ENCODE measurements at regions not wholly inside any gene's neighbourhood (a gene's known extent, or its start where the extent isn't known, plus 50 kb on each side); places are given as distances from the start of the nearest gene placed in this dataset.

- TF ChIP-seq CTCF (IDR thresholded peaks at IDR 0.05 in 4 of 5, conservative IDR thresholded peaks at IDR 0.05 in 1 of 5) = no peak
- no peak for TF ChIP-seq POLR2A (IDR thresholded peaks at IDR 0.05)
Measured at GRCh38 chr11:116124922-116125714, 620.9 kb upstream of the CADM1 start.

GRCh38 chr11:116123739-116124138 is 619.5 kb upstream of the CADM1 start:
- intact Hi-C loops (cut with DNase I; ENCODE audit: low total_unique reads) (no loop called here), in situ Hi-C loops (cut with MboI; ENCODE audit: low sequenced_read_pairs in 4 of 4) (no loop called here)
- H3K27me3 ChIP-seq = no peaks in the 10 kb centered on the region
- H3K9me3 ChIP-seq = no peaks in the 10 kb centered on the region
- TF ChIP-seq CTCF (IDR thresholded peaks at IDR 0.05 in 4 of 5, conservative IDR thresholded peaks at IDR 0.05 in 1 of 5) (no peak), POLR2A (IDR thresholded peaks at IDR 0.05) (no peak)
- H3K36me3 ChIP-seq = no peaks in the 10 kb centered on the region
- ATAC-seq (no peak), DNase-seq (no peak)
- no peaks in the 10 kb centered on the region for H3K4me1 ChIP-seq
- no peak overlapping the region for H3K27ac ChIP-seq
- H3K4me3 ChIP-seq = no peak overlapping the region

More at GRCh38 chr11:116124922-116125714, 620.9 kb upstream of the CADM1 start:
- in situ Hi-C loops (cut with MboI; ENCODE audit: low sequenced_read_pairs in 4 of 4) (no loop called here), intact Hi-C loops (cut with DNase I; ENCODE audit: low total_unique reads) (no loop called here)
- Histone ChIP-seq H3K4me1 (no peaks in the 10 kb centered on the region), H3K27ac (no peak overlapping the region), H3K27me3 (no peaks in the 10 kb centered on the region), H3K4me3 (no peak overlapping the region), H3K9me3 (no peaks in the 10 kb centered on the region), H3K36me3 (no peaks in the 10 kb centered on the region)
- no peak for ATAC-seq
- no peak for DNase-seq

GRCh38 chr11:116122697-116123472 is 618.7 kb upstream of the CADM1 start:
- intact Hi-C loops (cut with DNase I; ENCODE audit: low total_unique reads) = no loop called here
- no peaks in the 10 kb centered on the region for H3K27me3 ChIP-seq
- DNase-seq = no peak
- in situ Hi-C loops (cut with MboI; ENCODE audit: low sequenced_read_pairs in 4 of 4) = no loop called here
- no peaks in the 10 kb centered on the region for H3K4me1 ChIP-seq
- no peaks in the 10 kb centered on the region for H3K36me3 ChIP-seq
- no peak for ATAC-seq
- no peak overlapping the region for H3K27ac ChIP-seq
- H3K9me3 ChIP-seq = no peaks in the 10 kb centered on the region
- H3K4me3 ChIP-seq = no peak overlapping the region
- TF ChIP-seq POLR2A (IDR thresholded peaks at IDR 0.05) = no peak
- no peak for TF ChIP-seq CTCF (IDR thresholded peaks at IDR 0.05 in 4 of 5, conservative IDR thresholded peaks at IDR 0.05 in 1 of 5)

GRCh38 chr11:116119158-116119557 is 614.9 kb upstream of the CADM1 start:
- in situ Hi-C loops (cut with MboI; ENCODE audit: low sequenced_read_pairs in 4 of 4) = no loop called here
- Histone ChIP-seq H3K36me3 (no peaks in the 10 kb centered on the region), H3K4me3 (no peak overlapping the region), H3K27me3 (no peaks in the 10 kb centered on the region), H3K4me1 (no peaks in the 10 kb centered on the region), H3K27ac (no peak overlapping the region), H3K9me3 (no peaks in the 10 kb centered on the region)
- DNase-seq = no peak
- TF ChIP-seq POLR2A (IDR thresholded peaks at IDR 0.05) = no peak
- no peak for TF ChIP-seq CTCF (IDR thresholded peaks at IDR 0.05 in 4 of 5, conservative IDR thresholded peaks at IDR 0.05 in 1 of 5)
- ATAC-seq = no peak
- intact Hi-C loops (cut with DNase I; ENCODE audit: low total_unique reads) = no loop called here

All from gastrocnemius medialis (tissue), 4 donors.